Testis (tissue), 2 donors: ENCODE measurements at regions not wholly inside any gene's neighbourhood (a gene's known extent, or its start where the extent isn't known, plus 50 kb on each side); places are given as distances from the start of the nearest gene placed in this dataset.

Experiments
- DNase-seq: peaks from one replicate; pipeline ENCODE4 v3.0.0-alpha.2; 2019
- H3K27ac ChIP-seq, 2 donors: fragments of 200-600 bp; sonication (generic); one replicate each; pipeline ENCODE4 v1.5.1; 2019
- H3K27me3 ChIP-seq: fragments of 200-600 bp; sonication (generic); one replicate; pipeline ENCODE4 v1.5.1; 2019
- H3K36me3 ChIP-seq: fragments of 200-600 bp; sonication (generic); one replicate; pipeline ENCODE4 v1.5.1; 2017; ENCODE audit warnings: low read depth; ENCODE audit errors: missing control alignments
- H3K4me1 ChIP-seq: fragments of 200-600 bp; sonication (generic); one replicate; pipeline ENCODE4 v1.5.1; 2019
- H3K4me3 ChIP-seq, 2 donors: fragments of 200-600 bp; sonication (generic); one replicate each; pipeline ENCODE4 v1.5.1; 2017 to 2019
- H3K9me3 ChIP-seq: fragments of 200-600 bp; sonication (generic); one replicate; pipeline ENCODE4 v1.5.1; 2017
- CTCF ChIP-seq, 3 experiments: fragments of 450-650 bp in 2 of 3; fragments of 200-600 bp in 1 of 3; sonication (generic) in 1 of 3; IDR thresholded peaks; one replicate each; pipeline ENCODE4 v1.5.1; 2016 to 2019; ENCODE audit warnings: antibody characterized with exemption in 3 of 3, mild to moderate bottlenecking in 2 of 3, moderate library complexity in 1 of 3
- POLR2A ChIP-seq: fragments of 450-650 bp; IDR thresholded peaks from one replicate; pipeline ENCODE4 v1.6.1; 2017; ENCODE audit warnings: antibody characterized with exemption, mild to moderate bottlenecking, moderate library complexity
- WGBS, 2 donors: methylation state at CpG; one replicate each; pipeline ENCODE4 v1.1.5; 2018; 5-methylcytosine and 5-hydroxymethylcytosine counted together
- intact Hi-C: fragments of 100-400 bp; cut with DNase I; formaldehyde crosslinking; loops from one replicate; pipeline ENCODE4 v1.15.1; 2023; ENCODE audit warnings: low total_unique reads

DNA sequence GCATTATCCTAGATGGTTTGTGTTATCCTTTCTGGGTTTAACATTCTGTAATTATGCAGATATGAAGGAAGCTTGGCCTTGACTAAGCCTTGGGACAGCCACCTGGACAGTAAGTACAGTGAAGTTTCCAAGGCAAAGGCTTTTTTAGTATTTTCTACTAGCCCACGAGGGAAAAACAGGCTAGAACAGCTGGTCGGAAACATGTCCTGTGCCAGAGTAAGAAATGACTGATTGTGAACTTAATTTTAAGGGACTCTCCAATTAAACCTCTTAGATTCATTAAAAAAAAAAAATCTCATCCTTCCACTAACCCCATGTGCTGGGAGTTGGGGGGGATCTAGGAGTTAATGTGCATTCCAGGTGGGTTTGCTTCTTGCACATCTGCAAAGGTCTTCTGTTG is 720.8 kb downstream of the SLC4A3 start:
- intact Hi-C loops: no loop called here
- Histone ChIP-seq H3K9me3 (no peaks in the 10 kb centered on the region), H3K36me3 (no peaks in the 10 kb centered on the region), H3K4me1 (no peaks in the 10 kb centered on the region), H3K27me3 (no peaks in the 10 kb centered on the region), H3K4me3 (no peak overlapping the region), H3K27ac (no peak overlapping the region)
- DNase-seq: no peak
- 56 to 59% methylated on average over 2 of the region's 2 CpGs for WGBS, 2 donors
- no peak for TF ChIP-seq CTCF (IDR thresholded peaks at IDR 0.05)
- TF ChIP-seq POLR2A: no peak

- no peaks in the 10 kb centered on the region for H3K9me3 ChIP-seq
- intact Hi-C loops: no loop called here
Observed at GRCh38 chr2:220353897-220354296, 726.5 kb downstream of the SLC4A3 start.

GRCh38 chr2:220356076-220356475 is 728.6 kb downstream of the SLC4A3 start:
- no peak overlapping the region for H3K27ac ChIP-seq
- DNase-seq: no peak
- 49 to 58% methylated on average over 1 of the region's 1 CpG for WGBS, 2 donors
- TF ChIP-seq POLR2A (no peak), CTCF (IDR thresholded peaks at IDR 0.05) (no peak)
- no peaks in the 10 kb centered on the region for H3K27me3 ChIP-seq
- no peaks in the 10 kb centered on the region for H3K9me3 ChIP-seq
- H3K4me1 ChIP-seq: no peaks in the 10 kb centered on the region
- H3K4me3 ChIP-seq: no peak overlapping the region
- intact Hi-C loops: no loop called here
- no peaks in the 10 kb centered on the region for H3K36me3 ChIP-seq

More at GRCh38 chr2:220353897-220354296, 726.5 kb downstream of the SLC4A3 start:
- TF ChIP-seq CTCF (IDR thresholded peaks at IDR 0.05) (no peak), POLR2A (no peak)
- Histone ChIP-seq H3K27ac (no peak overlapping the region), H3K27me3 (no peaks in the 10 kb centered on the region), H3K4me1 (no peaks in the 10 kb centered on the region), H3K4me3 (no peak overlapping the region), H3K36me3 (no peaks in the 10 kb centered on the region)
- DNase-seq: no peak

GRCh38 chr2:220365023-220365422 is 737.6 kb downstream of the SLC4A3 start:
- Histone ChIP-seq H3K4me1 (no peaks in the 10 kb centered on the region), H3K36me3 (no peaks in the 10 kb centered on the region), H3K27ac (no peak overlapping the region), H3K27me3 (no peaks in the 10 kb centered on the region), H3K9me3 (no peaks in the 10 kb centered on the region), H3K4me3 (no peak overlapping the region)
- DNase-seq: no peak
- TF ChIP-seq POLR2A (no peak), CTCF (IDR thresholded peaks at IDR 0.05) (no peak)
- 87 to 88% methylated on average over 2 of the region's 2 CpGs for WGBS, 2 donors
- intact Hi-C loops: no loop called here

- Histone ChIP-seq H3K36me3 (no peaks in the 10 kb centered on the region), H3K9me3 (no peaks in the 10 kb centered on the region), H3K27me3 (no peaks in the 10 kb centered on the region), H3K4me3 (no peak overlapping the region), H3K4me1 (no peaks in the 10 kb centered on the region), H3K27ac (no peak overlapping the region)
- TF ChIP-seq CTCF (IDR thresholded peaks at IDR 0.05): no peak
- TF ChIP-seq POLR2A: no peak
- WGBS, 2 donors: 93 to 100% methylated on average over 1 of the region's 1 CpG
- intact Hi-C loops: no loop called here
- no peak for DNase-seq
Observed at GRCh38 chr2:220366765-220367164, 739.3 kb downstream of the SLC4A3 start.
